Mesothelial cell of epicardium (in vitro differentiated cells): ENCODE measurements at regions not wholly inside any gene's neighbourhood (a gene's known extent, or its start where the extent isn't known, plus 50 kb on each side); places are given as distances from the start of the nearest gene placed in this dataset.
"Not testable (repeated sequence)": the region's sequence is repeated elsewhere in the genome, so short reads cannot be mapped to it uniquely, and the experiment has no call there.

ENCODE experiments used
- DNase-seq, 2 experiments: peaks; one replicate each; pipeline ENCODE4 v3.0.0; 2021; ENCODE audit warnings: low spot score in 2 of 2; ENCODE audit not compliant: unreplicated experiment in 2 of 2
- H3K27ac Mint-ChIP-seq: 2 replicates; pipeline ENCODE4 v1.8.0; 2021; ENCODE audit warnings: mixed read lengths
- H3K27me3 Mint-ChIP-seq: 2 replicates; pipeline ENCODE4 v1.8.0; 2021; ENCODE audit warnings: low read depth, mixed read lengths
- H3K36me3 Mint-ChIP-seq: 2 replicates; pipeline ENCODE4 v1.8.0; 2021; ENCODE audit warnings: mixed read lengths
- H3K4me1 Mint-ChIP-seq: 2 replicates; pipeline ENCODE4 v1.8.0; 2021; ENCODE audit warnings: mixed read lengths
- H3K4me3 Mint-ChIP-seq: 2 replicates; pipeline ENCODE4 v1.8.0; 2021; ENCODE audit warnings: mild to moderate bottlenecking, moderate library complexity, mixed read lengths
- H3K9me3 Mint-ChIP-seq: 2 replicates; pipeline ENCODE4 v1.8.0; 2021; ENCODE audit warnings: mixed read lengths
- CTCF ChIP-seq: fragments of 200-600 bp; sonication (generic); IDR thresholded peaks from one replicate; pipeline ENCODE4 v1.5.0; 2021; ENCODE audit warnings: antibody characterized with exemption; ENCODE audit not compliant: unreplicated experiment

- Mint-ChIP-seq H3K4me3 (no peak overlapping the region), H3K27ac (no peak overlapping the region), H3K9me3 (no peaks in the 10 kb centered on the region), H3K4me1 (no peaks in the 10 kb centered on the region), H3K36me3 (no peaks in the 10 kb centered on the region), H3K27me3 (no peaks in the 10 kb centered on the region)
- no peak for DNase-seq
- no peak for TF ChIP-seq CTCF
Observed at GRCh38 chr9:117826837-117827236, 122.6 kb downstream of the TLR4 start.

DNA sequence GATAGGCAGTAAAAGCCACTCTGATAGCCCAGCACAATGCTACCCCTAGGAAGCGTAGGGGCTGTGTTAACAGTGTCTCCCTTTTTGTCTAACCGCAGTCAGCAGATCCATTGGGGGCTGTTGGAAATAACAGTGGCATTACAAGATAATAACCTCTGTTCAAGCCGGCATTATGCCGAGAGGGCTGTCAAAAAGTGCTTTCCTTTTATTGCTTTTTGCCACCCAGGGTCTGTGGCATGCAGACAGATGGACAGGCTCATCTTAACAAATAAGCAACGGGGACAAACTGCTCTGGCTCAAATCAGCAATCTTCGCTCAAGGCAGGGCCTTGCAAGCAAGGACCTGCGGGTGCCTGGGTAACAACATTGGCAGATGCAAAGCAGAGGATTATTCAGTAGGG is 123.3 kb downstream of the TLR4 start:
- Mint-ChIP-seq H3K27me3 (no peaks in the 10 kb centered on the region), H3K9me3 (no peaks in the 10 kb centered on the region), H3K4me3 (no peak overlapping the region), H3K36me3 (no peaks in the 10 kb centered on the region), H3K4me1 (no peaks in the 10 kb centered on the region), H3K27ac (no peak overlapping the region)
- no peak for TF ChIP-seq CTCF
- no peak for DNase-seq

GRCh38 chr9:117828466-117828865 is 124.3 kb downstream of the TLR4 start:
- Mint-ChIP-seq H3K4me3 (no peak overlapping the region), H3K9me3 (no peaks in the 10 kb centered on the region), H3K36me3 (no peaks in the 10 kb centered on the region), H3K27ac (no peak overlapping the region), H3K4me1 (no peaks in the 10 kb centered on the region), H3K27me3 (no peaks in the 10 kb centered on the region)
- DNase-seq: no peak
- TF ChIP-seq CTCF: no peak

GRCh38 chr9:117835798-117836197 is 131.6 kb downstream of the TLR4 start:
- no peaks in the 10 kb centered on the region for H3K27me3 Mint-ChIP-seq
- no peak overlapping the region for H3K4me3 Mint-ChIP-seq
- TF ChIP-seq CTCF: no peak
- no peaks in the 10 kb centered on the region for H3K36me3 Mint-ChIP-seq
- H3K9me3 Mint-ChIP-seq: no peaks in the 10 kb centered on the region
- H3K4me1 Mint-ChIP-seq: no peaks in the 10 kb centered on the region
- H3K27ac Mint-ChIP-seq: no peak overlapping the region
- DNase-seq: no peak

DNA sequence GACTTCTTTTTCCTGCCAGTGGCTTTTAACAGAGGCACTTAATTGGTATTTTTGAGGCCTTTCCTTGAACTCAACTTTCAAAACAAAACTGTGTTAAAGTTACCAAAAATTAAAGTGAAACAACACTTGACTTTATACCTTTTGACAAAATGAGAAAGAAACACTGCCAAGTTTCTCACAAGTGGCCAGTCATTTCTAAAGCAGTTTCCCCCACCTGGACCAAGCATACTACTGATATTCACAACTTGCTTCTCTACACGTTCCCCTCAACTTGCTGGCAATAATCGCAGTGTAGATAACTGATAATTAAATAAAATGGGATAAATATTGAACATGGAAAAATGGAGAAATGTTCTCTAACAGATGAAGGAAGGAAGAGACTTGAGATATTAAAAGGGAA is 135.7 kb downstream of the TLR4 start:
- TF ChIP-seq CTCF: no peak
- Mint-ChIP-seq H3K4me1 (no peaks in the 10 kb centered on the region), H3K9me3 (no peaks in the 10 kb centered on the region), H3K27me3 (peaks cover 2% of the 10 kb centered on the region), H3K36me3 (no peaks in the 10 kb centered on the region), H3K4me3 (no peak overlapping the region), H3K27ac (no peak overlapping the region)
- DNase-seq: no peak

- DNase-seq, H3K27ac Mint-ChIP-seq, H3K4me3 Mint-ChIP-seq, H3K36me3 Mint-ChIP-seq, H3K27me3 Mint-ChIP-seq, H3K4me1 Mint-ChIP-seq, H3K9me3 Mint-ChIP-seq: not testable (repeated sequence)
Observed at GRCh38 chr9:117851836-117852461, 147.7 kb downstream of the TLR4 start.
